Endodermal cell (in vitro differentiated cells): ENCODE measurements at regions not wholly inside any gene's neighbourhood (a gene's known extent, or its start where the extent isn't known, plus 50 kb on each side); places are given as distances from the start of the nearest gene placed in this dataset.
A peak's percentile ranks its signal among the peaks of the same experiment; 100 is the strongest.

Source experiments
- DNase-seq: peaks from one replicate; pipeline ENCODE4 v3.0.0-alpha.2; 2017
- H3K27ac ChIP-seq: 2 replicates; pipeline ENCODE4 v1.5.1; 2013; ENCODE audit warnings: mild to moderate bottlenecking, low read depth, low read length, moderate library complexity
- H3K27me3 ChIP-seq: 2 replicates; pipeline ENCODE4 v1.6.1; 2013; ENCODE audit warnings: mild to moderate bottlenecking, low read length, moderate library complexity; ENCODE audit not compliant: insufficient read depth, control insufficient read depth, poor library complexity, severe bottlenecking
- H3K36me3 ChIP-seq: 2 replicates; pipeline ENCODE4 v1.7.0; 2013; ENCODE audit warnings: mild to moderate bottlenecking, low read length, moderate library complexity; ENCODE audit not compliant: control insufficient read depth, insufficient read depth
- H3K4me1 ChIP-seq: one replicate; pipeline ENCODE4 v1.7.0; 2013; ENCODE audit warnings: low read length; ENCODE audit not compliant: control insufficient read depth, insufficient read depth
- H3K4me3 ChIP-seq: 2 replicates; pipeline ENCODE4 v1.5.1; 2013; ENCODE audit warnings: mild to moderate bottlenecking, low read length, moderate library complexity
- H3K9ac ChIP-seq: 2 replicates; pipeline ENCODE4 v1.6.1; 2013; ENCODE audit warnings: mild to moderate bottlenecking, low read length, moderate library complexity; ENCODE audit not compliant: poor library complexity, severe bottlenecking; ENCODE audit errors: extremely low read depth
- H3K9me3 ChIP-seq: 2 replicates; pipeline ENCODE4 v1.6.1; 2013; ENCODE audit warnings: mild to moderate bottlenecking, low read length, moderate library complexity; ENCODE audit not compliant: control insufficient read depth
- H3K27ac Mint-ChIP-seq: 2 replicates; pipeline ENCODE4 v1.8.0; 2020; ENCODE audit warnings: mixed read lengths
- H3K27me3 Mint-ChIP-seq: 2 replicates; pipeline ENCODE4 v1.8.0; 2021; ENCODE audit warnings: mild to moderate bottlenecking, mixed read lengths; ENCODE audit not compliant: insufficient read depth
- H3K36me3 Mint-ChIP-seq: 2 replicates; pipeline ENCODE4 v1.8.0; 2020; ENCODE audit warnings: low read depth, mixed read lengths
- H3K4me1 Mint-ChIP-seq: 2 replicates; pipeline ENCODE4 v1.8.0; 2020; ENCODE audit warnings: mixed read lengths
- H3K4me3 Mint-ChIP-seq: 2 replicates; pipeline ENCODE4 v1.8.0; 2020; ENCODE audit warnings: mild to moderate bottlenecking, moderate library complexity, mixed read lengths
- H3K9me3 Mint-ChIP-seq: 2 replicates; pipeline ENCODE4 v1.8.0; 2020; ENCODE audit warnings: mild to moderate bottlenecking, mixed read lengths
- WGBS, 2 experiments: methylation state at CpG; one replicate each; pipeline versions ENCODE4 v1.1.5 to v1.1.7; 2013; ENCODE audit warnings: missing lambda C conversion rate in 2 of 2, mixed read lengths in 1 of 2; ENCODE audit not compliant: insufficient coverage in 1 of 2, insufficient read length in 1 of 2; 5-methylcytosine and 5-hydroxymethylcytosine counted together
- TF ChIP-seq, protein P1 (sequence below): fragments of 200-600 bp; sonication (generic); conservative IDR thresholded peaks from 2 replicates; pipeline ENCODE4 v1.5.0; 2021; ENCODE audit warnings: antibody characterized with exemption, mild to moderate bottlenecking

DNA sequence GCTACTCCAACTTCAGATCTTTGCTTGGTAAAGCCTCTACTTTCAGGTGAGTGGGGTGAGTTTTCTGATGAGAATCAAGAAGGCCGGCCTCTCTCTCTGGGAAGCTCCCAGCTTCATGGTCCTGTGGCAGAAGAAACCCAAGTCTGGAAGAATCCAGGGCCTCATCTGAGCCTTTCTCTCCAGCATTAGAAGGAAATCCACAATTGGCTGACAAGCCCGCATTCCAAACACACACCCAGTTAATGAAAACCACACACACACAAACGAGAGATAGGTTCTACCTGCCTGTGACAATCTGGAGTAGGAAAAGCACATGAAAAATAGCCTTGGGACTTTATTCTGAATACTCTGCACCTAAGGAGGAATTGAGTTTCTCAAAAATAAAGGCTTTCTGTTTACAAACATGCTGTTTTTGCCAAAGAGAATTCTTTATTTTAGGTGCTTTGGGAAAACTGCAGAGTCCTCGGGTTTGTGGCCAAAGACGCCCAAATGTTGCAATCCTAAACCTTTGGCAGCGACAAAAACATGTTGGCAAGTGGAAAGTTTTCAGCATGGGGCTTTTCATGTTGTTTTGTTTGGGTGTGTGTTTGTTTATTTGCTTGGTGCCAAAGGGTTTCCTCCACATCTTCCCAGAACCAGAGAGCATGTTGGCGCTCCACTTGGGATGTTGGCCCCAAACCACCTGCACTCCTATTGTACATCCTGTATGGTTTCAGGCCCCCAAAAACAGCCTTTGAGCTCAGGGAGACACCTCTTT lies 216.2 kb downstream of the SETD4 start:
- peak; percentile 4 for DNase-seq
- Histone ChIP-seq H3K4me3 (no peak overlapping the region), H3K27me3 (no peaks in the 10 kb centered on the region), H3K36me3 (no peaks in the 10 kb centered on the region), H3K9me3 (no peaks in the 10 kb centered on the region), H3K27ac (no peak overlapping the region), H3K4me1 (no peaks in the 10 kb centered on the region), H3K9ac (no peak overlapping the region)
- Mint-ChIP-seq H3K9me3 (no peaks in the 10 kb centered on the region), H3K27ac (no peak overlapping the region), H3K4me3 (no peak overlapping the region), H3K27me3 (peaks cover 7% of the 10 kb centered on the region), H3K36me3 (no peaks in the 10 kb centered on the region), H3K4me1 (no peaks in the 10 kb centered on the region)
- 80 to 95% methylated on average over 2 to 7 of the region's 7 CpGs for WGBS, 2 experiments
- TF ChIP-seq, protein P1, sequence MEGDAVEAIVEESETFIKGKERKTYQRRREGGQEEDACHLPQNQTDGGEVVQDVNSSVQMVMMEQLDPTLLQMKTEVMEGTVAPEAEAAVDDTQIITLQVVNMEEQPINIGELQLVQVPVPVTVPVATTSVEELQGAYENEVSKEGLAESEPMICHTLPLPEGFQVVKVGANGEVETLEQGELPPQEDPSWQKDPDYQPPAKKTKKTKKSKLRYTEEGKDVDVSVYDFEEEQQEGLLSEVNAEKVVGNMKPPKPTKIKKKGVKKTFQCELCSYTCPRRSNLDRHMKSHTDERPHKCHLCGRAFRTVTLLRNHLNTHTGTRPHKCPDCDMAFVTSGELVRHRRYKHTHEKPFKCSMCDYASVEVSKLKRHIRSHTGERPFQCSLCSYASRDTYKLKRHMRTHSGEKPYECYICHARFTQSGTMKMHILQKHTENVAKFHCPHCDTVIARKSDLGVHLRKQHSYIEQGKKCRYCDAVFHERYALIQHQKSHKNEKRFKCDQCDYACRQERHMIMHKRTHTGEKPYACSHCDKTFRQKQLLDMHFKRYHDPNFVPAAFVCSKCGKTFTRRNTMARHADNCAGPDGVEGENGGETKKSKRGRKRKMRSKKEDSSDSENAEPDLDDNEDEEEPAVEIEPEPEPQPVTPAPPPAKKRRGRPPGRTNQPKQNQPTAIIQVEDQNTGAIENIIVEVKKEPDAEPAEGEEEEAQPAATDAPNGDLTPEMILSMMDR = no peak

DNA sequence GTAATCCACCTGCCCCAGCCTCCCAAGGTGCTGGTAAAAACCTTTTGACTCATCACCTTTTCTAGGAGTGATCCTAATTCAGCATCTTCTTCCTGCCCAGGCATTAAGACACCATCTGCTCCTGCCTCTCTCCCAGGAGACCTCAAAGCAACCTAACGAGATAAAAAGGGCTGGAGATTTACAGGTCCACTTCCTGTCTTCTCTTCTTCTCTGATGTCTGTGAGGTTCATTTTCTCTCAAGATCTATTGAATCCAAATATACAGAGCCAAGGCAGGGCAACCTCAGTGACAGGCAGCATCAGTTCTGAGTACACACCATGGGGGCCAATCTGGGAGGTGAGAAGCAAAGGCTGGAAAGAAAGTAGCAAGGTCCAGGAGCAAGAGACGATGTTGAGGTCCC lies 219.4 kb downstream of the SETD4 start:
- peaks cover 18% of the 10 kb centered on the region for H3K27me3 Mint-ChIP-seq
- TF ChIP-seq, protein P1 = no peak
- Histone ChIP-seq H3K27me3 (no peaks in the 10 kb centered on the region), H3K9ac (no peak overlapping the region), H3K36me3 (no peaks in the 10 kb centered on the region), H3K4me1 (peaks cover 2% of the 10 kb centered on the region), H3K4me3 (no peak overlapping the region), H3K9me3 (no peaks in the 10 kb centered on the region), H3K27ac (no peak overlapping the region)
- H3K4me3 Mint-ChIP-seq = no peak overlapping the region
- peaks cover 7% of the 10 kb centered on the region for H3K4me1 Mint-ChIP-seq
- 85 to 100% methylated on average over 1 to 2 of the region's 2 CpGs for WGBS, 2 experiments
- no peaks in the 10 kb centered on the region for H3K9me3 Mint-ChIP-seq
- DNase-seq = peak; percentile 25
- H3K36me3 Mint-ChIP-seq = no peaks in the 10 kb centered on the region
- H3K27ac Mint-ChIP-seq = no peak overlapping the region

DNA sequence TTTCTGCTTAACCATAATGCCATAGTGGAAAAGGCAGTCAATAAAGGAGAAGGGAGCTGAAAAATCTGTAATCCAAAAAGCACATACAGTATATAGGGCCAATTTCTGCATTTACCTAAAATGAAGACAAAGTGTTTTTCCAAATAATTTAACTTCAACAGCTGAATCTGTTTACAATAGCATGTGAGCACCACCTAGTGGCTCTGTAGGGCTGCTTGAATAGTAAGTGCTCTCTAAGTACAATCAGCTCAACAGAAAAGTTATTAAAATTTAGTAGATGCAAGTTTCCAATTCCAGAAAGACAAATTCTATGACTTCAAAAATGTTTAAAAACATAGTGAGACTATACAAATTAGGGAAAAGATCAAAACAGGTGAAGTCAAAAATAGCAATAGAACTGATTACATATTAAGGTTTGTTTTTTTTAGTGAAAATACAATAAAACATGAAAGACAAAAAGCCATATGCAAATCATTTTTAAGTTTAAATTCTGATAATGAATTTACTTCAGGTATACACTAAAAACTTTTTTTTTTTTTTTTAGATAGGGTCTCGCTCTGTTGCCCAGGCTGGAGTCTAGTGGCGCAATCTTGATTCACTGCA lies 220.0 kb downstream of the SETD4 start:
- DNase-seq = peak; percentile 65
- Histone ChIP-seq H3K27me3 (no peaks in the 10 kb centered on the region), H3K9me3 (no peaks in the 10 kb centered on the region), H3K4me3 (no peak overlapping the region), H3K36me3 (no peaks in the 10 kb centered on the region), H3K4me1 (peaks cover 2% of the 10 kb centered on the region), H3K27ac (no peak overlapping the region), H3K9ac (no peak overlapping the region)
- 89 to 100% methylated on average over 1 to 2 of the region's 2 CpGs for WGBS, 2 experiments
- TF ChIP-seq, protein P1 = peak; percentile 98
- Mint-ChIP-seq H3K4me1 (peaks cover 7% of the 10 kb centered on the region), H3K27me3 (peaks cover 13% of the 10 kb centered on the region), H3K4me3 (no peak overlapping the region), H3K36me3 (no peaks in the 10 kb centered on the region), H3K9me3 (peaks cover 2% of the 10 kb centered on the region), H3K27ac (no peak overlapping the region)
